RWPE1 (cell line): ENCODE measurements at regions not wholly inside any gene's neighbourhood (a gene's known extent, or its start where the extent isn't known, plus 50 kb on each side); places are given as distances from the start of the nearest gene placed in this dataset.

Source experiments
- CTCF ChIA-PET: fragments of 350-600 bp; sonication (Branson Sonifier 250); formaldehyde crosslinking; extraction: SDS; loops from one replicate; lab custom pipeline; 2021; lab: Yijun Ruan, JAX
- POLR2A ChIA-PET: fragments of 400-600 bp; formaldehyde crosslinking; extraction: SDS; loops from one replicate; lab custom pipeline; 2020; ENCODE audit warnings: antibody characterized with exemption; ENCODE audit not compliant: low non-redundant PET; lab: Yijun Ruan, JAX
- DNase-seq: peaks from one replicate; pipeline ENCODE4 v3.0.0; 2012; ENCODE audit warnings: low spot score
- H3K27ac ChIP-seq: fragments of 450-650 bp; 2 replicates; pipeline ENCODE4 v1.5.1; 2017
- CTCF ChIP-seq: fragments of 450-650 bp; conservative IDR thresholded peaks from 2 replicates; pipeline ENCODE4 v1.5.1; 2017; ENCODE audit warnings: low read depth, mild to moderate bottlenecking

GRCh38 chr1:90417126-90417525 lies 300.0 kb downstream of the BARHL2 start:
- DNase-seq = no peak
- H3K27ac ChIP-seq = no peak overlapping the region
- TF ChIP-seq CTCF = no peak
- ChIA-PET POLR2A (no interaction called here), CTCF (interaction anchor here (0.6 kb wide), 1 partner anchor 708 kb away, joined by 3 read pairs; no protein-coding TSS in a partner anchor)

- no peak for TF ChIP-seq CTCF
- no peak for DNase-seq
- POLR2A ChIA-PET = no interaction called here
- H3K27ac ChIP-seq = no peak overlapping the region
- CTCF ChIA-PET = no interaction called here
These were observed 302.9 kb downstream of the BARHL2 start for GRCh38 chr1:90414201-90414600.

GRCh38 chr1:90413519-90413918 lies 303.6 kb downstream of the BARHL2 start:
- no peak for DNase-seq
- POLR2A ChIA-PET = no interaction called here
- H3K27ac ChIP-seq = no peak overlapping the region
- CTCF ChIA-PET = no interaction called here
- no peak for TF ChIP-seq CTCF

GRCh38 chr1:90412563-90412962 lies 304.5 kb downstream of the BARHL2 start:
- DNase-seq = no peak
- CTCF ChIA-PET = no interaction called here
- no peak overlapping the region for H3K27ac ChIP-seq
- TF ChIP-seq CTCF = no peak
- POLR2A ChIA-PET = no interaction called here

- no peak for TF ChIP-seq CTCF
- no peak for DNase-seq
- POLR2A ChIA-PET = no interaction called here
- CTCF ChIA-PET = no interaction called here
- no peak overlapping the region for H3K27ac ChIP-seq
These were observed 305.9 kb downstream of the BARHL2 start for GRCh38 chr1:90411185-90411584.

- CTCF ChIA-PET = no interaction called here
- POLR2A ChIA-PET = no interaction called here
- no peak for TF ChIP-seq CTCF
- H3K27ac ChIP-seq = no peak overlapping the region
- no peak for DNase-seq
These were observed 309.4 kb downstream of the BARHL2 start for GRCh38 chr1:90407737-90408136.

- POLR2A ChIA-PET = no interaction called here
These were observed 311.4 kb downstream of the BARHL2 start for GRCh38 chr1:90405726-90406125.

More at GRCh38 chr1:90405726-90406125, 311.4 kb downstream of the BARHL2 start:
- DNase-seq = peak; percentile 49
- no peak for TF ChIP-seq CTCF
- H3K27ac ChIP-seq = no peak overlapping the region
- CTCF ChIA-PET = no interaction called here
